HG02852 (cell line): ENCODE measurements at regions not wholly inside any gene's neighbourhood (a gene's known extent, or its start where the extent isn't known, plus 50 kb on each side); places are given as distances from the start of the nearest gene placed in this dataset.
A peak's percentile ranks its signal among the peaks of the same experiment; 100 is the strongest.
"Not testable (repeated sequence)": the region's sequence is repeated elsewhere in the genome, so short reads cannot be mapped to it uniquely, and the experiment has no call there.

ENCODE experiments used
- ATAC-seq: cut with Tn5 transposase; IDR thresholded peaks from one replicate; pipeline ENCODE4 v1.9.1; 2021; ENCODE audit warnings: mild to moderate bottlenecking, moderate library complexity; ENCODE audit not compliant: unreplicated experiment

- no peak for ATAC-seq
Measured at GRCh38 chr6:170003451-170004160, 252.2 kb downstream of the ERMARD start.

GRCh38 chr6:170003027-170003426, 251.6 kb downstream of the ERMARD start:
- ATAC-seq = no peak

GRCh38 chr6:170001782-170002181, 250.4 kb downstream of the ERMARD start:
- not testable (repeated sequence) for ATAC-seq

- ATAC-seq = no peak
Measured at GRCh38 chr6:170000071-170000843, 248.8 kb downstream of the ERMARD start.

GRCh38 chr6:169999367-169999766, 247.9 kb downstream of the ERMARD start:
- no peak for ATAC-seq

- no peak for ATAC-seq
Measured at GRCh38 chr6:169998457-169998856, 247.0 kb downstream of the ERMARD start.

- ATAC-seq = no peak
Measured at GRCh38 chr6:169997930-169998218, 246.5 kb downstream of the ERMARD start.

GRCh38 chr6:169997187-169997929, 245.9 kb downstream of the ERMARD start:
- no peak for ATAC-seq

GRCh38 chr6:169996378-169997051, 245.1 kb downstream of the ERMARD start:
- no peak for ATAC-seq

GRCh38 chr6:169994739-169995138, 243.3 kb downstream of the ERMARD start:
- ATAC-seq = no peak

- ATAC-seq = no peak
Measured at GRCh38 chr6:169993861-169994481, 242.5 kb downstream of the ERMARD start.

- ATAC-seq = no peak
Measured at GRCh38 chr6:169991913-169992312, 240.5 kb downstream of the ERMARD start.

- no peak for ATAC-seq
Measured at GRCh38 chr6:169991031-169991390, 239.6 kb downstream of the ERMARD start.

GRCh38 chr6:169990095-169991030, 238.9 kb downstream of the ERMARD start:
- ATAC-seq = peak; percentile 51

GRCh38 chr6:169989594-169989993, 238.2 kb downstream of the ERMARD start:
- peak; percentile 22 for ATAC-seq

GRCh38 chr6:169988769-169989550, 237.5 kb downstream of the ERMARD start:
- no peak for ATAC-seq

GRCh38 chr6:169986848-169987498, 235.6 kb downstream of the ERMARD start:
- ATAC-seq = no peak

- no peak for ATAC-seq
Measured at GRCh38 chr6:169986171-169986847, 234.9 kb downstream of the ERMARD start.
